Endothelial cell of umbilical vein (primary cell): ENCODE measurements at regions not wholly inside any gene's neighbourhood (a gene's known extent, or its start where the extent isn't known, plus 50 kb on each side); places are given as distances from the start of the nearest gene placed in this dataset.

Experiments used
- BruUV-seq: library from RNA; stranded (reverse); fragments of 400-500 nt; replicated peaks from 2 replicates; lab custom pipeline; 2021; lab: Mats Ljungman, UMichigan
- CTCF ChIA-PET: fragments of 300-600, 350-600 bp; sonication (Branson Sonifier 250); formaldehyde crosslinking; loops from one replicate; lab custom pipeline; 2021; ENCODE audit warnings: antibody characterized with exemption, inconsistent platforms; lab: Charles Lee
- POLR2A ChIA-PET: fragments of 300-600, 350-600 bp; sonication (Branson Sonifier 250); formaldehyde crosslinking; loops from one replicate; lab custom pipeline; 2021; ENCODE audit warnings: antibody characterized with exemption, inconsistent platforms; lab: Charles Lee
- DNase-seq: peaks from one replicate; pipeline ENCODE4 v3.0.0-alpha.2; 2011; ENCODE audit warnings: low read depth, low spot score
- FAIRE-seq: peaks from 2 replicates; lab custom pipeline; 2011; peaks lifted over from hg19 to GRCh38; lab: Jason Lieb, UNC
- H2AFZ ChIP-seq: 2 replicates; pipeline ENCODE4 v1.6.0; 2012; ENCODE audit warnings: low read depth, low read length, control low read depth, inconsistent platforms
- H3K27ac ChIP-seq: 2 replicates; pipeline ENCODE4 v1.5.1; 2011; ENCODE audit warnings: low read depth, mild to moderate bottlenecking, control low read depth, low read length, moderate library complexity; ENCODE audit not compliant: insufficient read depth
- H3K27me3 ChIP-seq, 2 experiments: 2 replicates each; pipeline versions ENCODE4 v1.6.0 to v1.6.1; 2011; ENCODE audit warnings: low read length in 2 of 2, mixed read lengths in 1 of 2; ENCODE audit not compliant: control insufficient read depth in 2 of 2, insufficient read depth in 2 of 2
- H3K36me3 ChIP-seq, 2 experiments: 2 replicates in 1 of 2; 3 replicates in 1 of 2; pipeline ENCODE4 v1.5.1; 2011; ENCODE audit warnings: low read length in 2 of 2, mild to moderate bottlenecking in 1 of 2, moderate library complexity in 1 of 2; ENCODE audit not compliant: control insufficient read depth in 2 of 2, insufficient read depth in 2 of 2; ENCODE audit errors: extremely low read depth in 1 of 2
- H3K4me1 ChIP-seq: 3 replicates; pipeline ENCODE4 v1.5.1; 2011; ENCODE audit warnings: mild to moderate bottlenecking, low read length; ENCODE audit not compliant: control insufficient read depth, insufficient read depth; ENCODE audit errors: extremely low read depth
- H3K4me2 ChIP-seq: 2 replicates; pipeline ENCODE4 v1.6.1; 2011; ENCODE audit warnings: low read length, control low read depth, mixed read lengths; ENCODE audit not compliant: insufficient read depth
- H3K4me3 ChIP-seq, 3 experiments: fragments of 200-600 bp in 1 of 3; sonication (generic), shearing (Covaris generic) in 1 of 3; replicated peaks in 1 of 3; 2 replicates each; pipeline ENCODE4 v1.5.1; 2011 to 2016; ENCODE audit warnings: control low read depth in 3 of 3, low read length in 3 of 3, mild to moderate bottlenecking in 2 of 3, inconsistent platforms in 1 of 3, low read depth in 1 of 3, moderate library complexity in 1 of 3; ENCODE audit not compliant: insufficient read depth in 1 of 3
- H3K79me2 ChIP-seq: 2 replicates; pipeline ENCODE4 v1.6.0; 2012; ENCODE audit warnings: low read length, inconsistent platforms; ENCODE audit not compliant: control insufficient read depth, insufficient read depth
- H3K9ac ChIP-seq: replicated peaks from 2 replicates; pipeline ENCODE3; 2011; ENCODE audit warnings: low read length, control low read depth; ENCODE audit not compliant: insufficient read depth; ENCODE audit errors: extremely low read depth
- H3K9me1 ChIP-seq: replicated peaks from 3 replicates; pipeline ENCODE4 v1.6.0; 2011; ENCODE audit warnings: mild to moderate bottlenecking, low read length; ENCODE audit not compliant: control insufficient read depth, insufficient read depth; ENCODE audit errors: extremely low read depth
- H3K9me3 ChIP-seq: replicated peaks from 2 replicates; pipeline ENCODE4 v1.5.1; 2012; ENCODE audit warnings: low read length, inconsistent platforms; ENCODE audit not compliant: control insufficient read depth, insufficient read depth
- H4K20me1 ChIP-seq: replicated peaks from 2 replicates; pipeline ENCODE3; 2011; ENCODE audit warnings: mild to moderate bottlenecking, low read length; ENCODE audit not compliant: control insufficient read depth, insufficient read depth; ENCODE audit errors: extremely low read depth
- CTCF ChIP-seq, 2 donors: IDR thresholded peaks; 1 replicate in 1 of 2; 2 replicates in 1 of 2; pipeline ENCODE4 v1.5.1; 2011; ENCODE audit warnings: low read length in 2 of 2, mild to moderate bottlenecking in 2 of 2, moderate library complexity in 2 of 2, control low read depth in 1 of 2, inconsistent platforms in 1 of 2, low read depth in 1 of 2; ENCODE audit not compliant: insufficient read depth in 1 of 2; ENCODE audit errors: extremely low read depth in 1 of 2
- EZH2 ChIP-seq: IDR thresholded peaks from 2 replicates; pipeline ENCODE4 v1.6.1; 2012; ENCODE audit warnings: borderline replicate concordance, low read depth, mild to moderate bottlenecking, moderate library complexity, low read length, inconsistent platforms; ENCODE audit not compliant: severe bottlenecking
- FOS ChIP-seq: IDR thresholded peaks from 2 replicates; pipeline ENCODE4 v1.6.1; 2011; ENCODE audit warnings: mild to moderate bottlenecking, low read length, moderate library complexity, borderline replicate concordance; ENCODE audit not compliant: insufficient read depth
- GATA2 ChIP-seq: IDR thresholded peaks from 2 replicates; pipeline ENCODE4 v1.7.0; 2011; ENCODE audit warnings: low read depth, mild to moderate bottlenecking, moderate library complexity, mixed read lengths, low read length; ENCODE audit not compliant: insufficient read length, insufficient read depth
- JUN ChIP-seq: IDR thresholded peaks from 2 replicates; pipeline ENCODE4 v1.6.1; 2011; ENCODE audit warnings: borderline replicate concordance, low read depth; ENCODE audit not compliant: insufficient read length, insufficient read depth
- MAX ChIP-seq: IDR thresholded peaks from 2 replicates; pipeline ENCODE4 v1.6.1; 2011; ENCODE audit not compliant: insufficient read depth, insufficient read length
- MYC ChIP-seq: IDR thresholded peaks from one replicate; pipeline ENCODE4 v1.6.1; 2011; ENCODE audit warnings: mild to moderate bottlenecking, low read depth, low read length
- POLR2A ChIP-seq: IDR thresholded peaks from 2 replicates; pipeline ENCODE4 v1.6.1; 2012; ENCODE audit warnings: low read depth, mild to moderate bottlenecking, control low read depth, low read length
- POLR2AphosphoS5 ChIP-seq: IDR thresholded peaks from 2 replicates; pipeline ENCODE4 v1.6.1; 2012; ENCODE audit warnings: low read depth, mild to moderate bottlenecking, control low read depth, low read length, moderate library complexity; ENCODE audit not compliant: insufficient read depth
- dilution Hi-C: fragments of 300-500 bp; cut with MboI; formaldehyde crosslinking; loops from one replicate; pipeline ENCODE4 v1.15.0; 2019; ENCODE audit warnings: low sequenced_read_pairs; ENCODE audit not compliant: extremely low pct_ligation_motif_present
- intact Hi-C: fragments of 100-400 bp; cut with micrococcal nuclease; formaldehyde crosslinking; loops from one replicate; pipeline ENCODE4 v1.10.0; 2022

GRCh38 chr17:34420900-34421299 is 57.9 kb upstream of the CCL1 start:
- CTCF ChIA-PET: interaction anchor here (1.0 to 5.2 kb wide), 18 partner anchors 9 to 698 kb away, joined by 3 to 44 read pairs (median 4); partner anchors contain the start of gene RAD51D
- no peak for DNase-seq
- H3K9me1 ChIP-seq: no peaks in the 10 kb centered on the region
- no peak overlapping the region for H3K9ac ChIP-seq
- H4K20me1 ChIP-seq: no peaks in the 10 kb centered on the region
- FAIRE-seq: no peak
- H3K4me1 ChIP-seq: no peaks in the 10 kb centered on the region
- no peaks in the 10 kb centered on the region for H3K9me3 ChIP-seq
- H2AFZ ChIP-seq: no peak overlapping the region
- intact Hi-C loops (loop anchor here (1.0 kb wide), 5 partner anchors 98 to 698 kb away; partner anchors contain the start of gene RAD51D), dilution Hi-C loops (no loop called here)
- no peaks in the 10 kb centered on the region for H3K79me2 ChIP-seq
- H3K27me3 ChIP-seq: peaks cover 27 to 30% of the 10 kb centered on the region in 2 experiments
- no peak overlapping the region for H3K4me3 ChIP-seq
- no peak for TF ChIP-seq POLR2AphosphoS5
- TF ChIP-seq MYC: no peak
- no peak for TF ChIP-seq MAX
- no peak for TF ChIP-seq EZH2
- no peak for TF ChIP-seq FOS
- TF ChIP-seq CTCF (IDR thresholded peaks at IDR 0.05; ENCODE audit: extremely low read depth in 1 of 2, insufficient read depth in 1 of 2, low read depth in 1 of 2, low read length in 2 of 2): no peak
- no peak for TF ChIP-seq POLR2A
- TF ChIP-seq JUN: no peak
- TF ChIP-seq GATA2: no peak
- POLR2A ChIA-PET: no interaction called here
- no peak overlapping the region for H3K27ac ChIP-seq
- no peaks in the 10 kb centered on the region for H3K36me3 ChIP-seq
- H3K4me2 ChIP-seq: no peak overlapping the region
- no TSS peak for BruUV-seq
